CD4-positive, alpha-beta T cell treated with Interferon gamma for 1 hour (primary cell): ENCODE measurements at regions not wholly inside any gene's neighbourhood (a gene's known extent, or its start where the extent isn't known, plus 50 kb on each side); places are given as distances from the start of the nearest gene placed in this dataset.
"Not testable (repeated sequence)": the region's sequence is repeated elsewhere in the genome, so short reads cannot be mapped to it uniquely, and the experiment has no call there.

Experiments
- DNase-seq: peaks from one replicate; pipeline ENCODE4 v3.0.0-alpha.2; 2020

DNA sequence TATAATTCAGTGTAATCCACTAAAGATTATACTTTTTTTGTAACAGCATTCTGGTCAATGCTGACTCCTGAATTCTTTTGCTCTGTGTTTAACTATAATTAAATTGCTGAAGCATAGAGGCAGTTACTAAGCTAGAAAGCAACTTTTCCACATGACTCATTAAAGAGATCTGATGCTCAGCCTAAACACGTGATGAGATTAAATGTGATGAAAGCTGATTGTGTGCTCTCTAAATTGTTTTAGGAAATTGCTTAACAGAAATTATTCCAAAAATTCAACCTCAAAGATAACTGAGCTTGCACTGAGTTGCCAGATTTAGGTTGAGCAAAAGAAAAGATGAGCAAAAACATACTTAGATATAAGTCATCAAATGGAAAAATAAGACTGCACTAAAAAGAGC is 1033.6 kb downstream of the FAM181B start:
- DNase-seq: no peak

DNA sequence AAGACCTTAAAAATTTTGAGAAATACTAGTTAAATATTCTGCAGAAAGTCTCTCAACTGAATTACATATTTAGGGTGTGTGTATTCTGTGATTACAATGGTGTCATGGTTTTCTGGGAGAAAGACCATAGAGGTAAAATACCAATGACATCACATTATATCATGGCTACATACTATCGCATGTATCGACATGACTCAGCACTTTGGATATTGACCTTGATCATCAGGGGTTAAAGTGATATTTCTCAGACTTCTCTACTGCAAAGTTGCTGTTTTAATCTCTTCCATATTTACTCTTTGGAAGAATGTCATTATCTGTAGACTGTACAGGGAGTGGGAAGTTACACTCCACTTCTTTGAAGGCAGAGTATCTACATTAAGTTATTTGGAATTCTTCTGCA is 1046.6 kb downstream of the FAM181B start:
- DNase-seq: no peak

DNA sequence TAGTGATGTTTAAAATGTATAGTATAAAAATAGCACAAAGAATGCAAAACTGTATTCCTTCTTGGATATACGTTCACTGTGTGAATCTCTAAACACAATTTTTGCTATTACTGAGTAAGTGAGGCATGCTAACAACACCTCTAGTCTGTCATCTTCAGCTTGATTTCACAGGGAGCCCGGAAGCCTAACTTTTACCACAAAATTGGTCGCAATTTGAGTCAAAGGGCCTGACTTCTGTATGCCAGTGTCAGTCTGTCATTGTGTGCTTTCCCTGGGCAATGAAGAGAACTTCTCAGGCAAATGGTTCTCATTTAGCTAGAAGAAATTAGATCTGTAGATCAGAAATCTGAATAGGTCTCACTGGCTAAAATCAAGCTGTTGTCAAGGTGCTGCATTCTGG is 1059.5 kb downstream of the FAM181B start:
- DNase-seq: no peak

DNA sequence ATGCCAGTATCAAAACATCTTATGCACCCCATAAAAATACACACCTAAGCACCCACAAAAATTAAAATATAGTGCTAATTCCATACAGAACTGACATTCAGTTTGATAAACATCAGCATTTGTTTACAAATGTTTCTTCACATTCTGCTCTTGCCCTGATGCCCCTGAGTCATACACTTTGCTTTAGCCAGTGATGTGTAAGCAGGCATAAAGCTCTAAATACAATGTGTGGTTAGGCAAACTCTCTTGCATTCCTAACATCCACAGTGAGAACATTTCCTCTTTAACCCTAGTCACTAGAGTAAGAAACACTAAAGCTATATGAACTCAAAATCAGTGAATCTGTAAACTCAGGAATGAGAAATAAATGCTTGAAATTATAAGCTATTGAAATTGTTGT is 1060.7 kb downstream of the FAM181B start:
- DNase-seq: no peak

DNA sequence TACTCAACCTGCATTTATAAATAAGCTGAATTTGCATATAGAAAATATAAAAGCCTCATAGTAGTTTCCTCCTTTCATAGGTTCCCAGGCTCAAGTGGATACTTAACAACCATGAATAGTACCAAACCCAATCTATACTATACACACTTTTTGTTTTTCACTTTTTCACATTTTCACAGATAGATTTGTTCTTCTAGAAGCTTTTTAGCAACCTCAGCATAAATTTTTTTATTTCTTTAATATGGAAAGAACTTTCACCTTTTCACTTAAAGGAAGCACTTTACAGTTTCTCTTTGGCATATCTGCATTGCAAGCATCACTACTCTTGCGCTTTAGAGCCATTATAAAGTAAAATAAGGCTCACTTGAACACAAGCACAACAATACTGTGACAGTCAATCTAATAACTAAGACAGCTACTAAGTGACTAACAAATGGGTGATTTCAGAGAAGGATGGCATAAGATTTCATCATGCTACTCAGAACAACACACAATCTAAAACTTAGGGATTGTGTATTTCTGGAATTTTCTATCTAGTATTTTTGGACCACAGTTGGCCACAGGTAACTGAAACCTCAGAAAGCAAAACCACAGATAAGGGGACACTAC is 1063.6 kb downstream of the FAM181B start:
- DNase-seq: no peak

DNA sequence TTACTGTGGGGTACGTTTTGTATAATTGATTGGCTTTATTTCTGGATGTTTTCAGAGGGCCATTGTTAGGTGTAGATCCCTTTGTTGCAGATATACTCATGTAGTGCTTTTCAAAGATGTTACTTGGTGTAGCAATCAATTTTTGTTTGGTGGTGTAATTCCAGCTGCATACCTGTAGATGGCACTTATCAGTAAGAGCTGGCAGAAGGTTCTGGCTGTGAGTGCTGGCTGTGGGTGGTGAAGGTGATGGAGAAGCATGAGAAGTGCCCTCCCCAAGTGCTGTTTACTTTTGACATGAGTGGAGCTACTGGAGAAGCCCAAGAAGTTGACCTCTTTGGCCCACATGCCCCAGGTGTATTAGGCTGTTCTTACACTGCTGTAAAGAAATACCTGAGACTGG is 1074.9 kb downstream of the FAM181B start:
- no peak for DNase-seq

DNA sequence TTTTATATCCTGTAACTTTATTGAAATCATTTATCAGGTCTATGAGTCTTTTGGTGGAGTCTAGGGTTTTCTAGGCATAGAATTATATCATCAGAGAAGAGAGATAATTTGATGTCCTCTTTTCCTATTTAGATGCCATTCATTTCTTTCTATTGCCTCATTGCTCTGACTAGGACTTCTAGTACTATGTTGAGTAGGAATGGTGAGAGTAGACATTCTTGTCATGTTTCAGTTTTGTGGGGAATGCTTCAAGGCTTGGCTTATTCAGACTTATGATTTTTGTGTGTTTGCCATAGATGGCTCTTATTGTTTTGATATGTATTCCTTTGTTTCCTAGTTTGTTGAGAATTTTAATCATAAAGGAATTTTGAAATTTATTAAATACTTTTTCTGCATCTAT is 1078.3 kb downstream of the FAM181B start:
- DNase-seq: no peak

DNA sequence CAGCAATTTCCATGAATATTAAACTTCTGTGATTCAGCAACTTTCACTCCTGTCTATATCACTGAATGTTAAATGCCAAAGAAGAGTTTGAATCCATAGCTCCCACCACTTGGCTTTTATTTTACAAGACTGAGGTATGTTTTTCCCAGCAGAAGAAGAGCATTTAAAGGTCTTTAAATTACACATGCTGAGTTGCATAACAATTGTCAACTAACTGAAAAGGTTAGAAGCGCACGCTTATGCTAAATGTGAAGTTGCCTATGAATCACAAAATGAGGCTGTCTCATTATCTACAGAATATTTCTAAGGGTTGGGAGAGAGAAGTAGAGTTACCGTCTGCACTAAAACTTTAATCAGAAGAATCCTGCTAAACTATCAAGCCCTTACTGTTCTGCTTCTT is 1086.3 kb downstream of the FAM181B start:
- no peak for DNase-seq

DNA sequence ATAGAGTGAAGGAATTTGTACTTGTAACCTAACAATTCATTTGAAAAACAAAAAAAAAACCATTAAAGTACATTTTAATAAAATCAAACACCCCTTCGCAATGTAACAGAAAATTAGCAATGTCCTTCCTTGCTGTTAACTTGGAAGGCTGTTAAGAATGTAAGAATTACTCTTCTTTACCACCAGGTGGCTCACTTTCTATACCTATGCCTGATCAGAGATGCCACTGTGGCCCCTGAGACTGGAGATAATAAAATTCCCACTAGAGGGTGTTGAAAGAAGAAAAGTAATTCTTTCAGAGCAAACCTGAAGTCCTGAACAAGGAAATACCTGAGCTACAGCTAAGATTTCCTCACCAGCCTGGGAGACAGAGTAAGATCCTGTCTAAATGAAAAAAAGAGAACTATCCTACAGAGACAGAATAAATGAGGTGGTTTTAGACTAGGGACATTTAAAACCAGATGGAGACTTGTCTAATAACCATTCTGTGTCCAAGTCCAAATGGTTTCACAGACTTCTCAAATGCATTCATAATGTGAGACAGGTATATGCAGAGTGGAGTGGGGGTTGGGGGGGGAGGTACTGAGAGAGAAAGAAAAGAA is 1089.3 kb downstream of the FAM181B start:
- DNase-seq: no peak

DNA sequence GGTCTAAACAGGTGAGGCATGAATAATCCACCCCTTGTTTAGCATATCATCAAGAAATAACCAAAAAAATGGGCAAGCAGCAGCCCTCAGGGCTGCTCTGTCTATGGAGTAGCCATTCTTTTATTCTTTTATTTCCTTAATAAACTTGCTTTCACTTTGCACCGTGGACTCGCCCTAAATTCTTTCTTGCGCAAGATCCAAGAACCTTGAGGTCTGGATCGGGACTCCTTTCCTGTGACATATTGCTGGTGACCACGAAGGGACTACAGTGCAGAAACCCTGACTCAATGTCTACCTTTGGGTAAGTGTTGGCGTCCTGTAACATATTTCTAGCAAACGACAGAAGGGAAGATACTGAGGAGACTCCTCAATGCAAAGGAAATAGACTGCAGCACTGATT is 1099.2 kb downstream of the FAM181B start:
- no peak for DNase-seq

DNA sequence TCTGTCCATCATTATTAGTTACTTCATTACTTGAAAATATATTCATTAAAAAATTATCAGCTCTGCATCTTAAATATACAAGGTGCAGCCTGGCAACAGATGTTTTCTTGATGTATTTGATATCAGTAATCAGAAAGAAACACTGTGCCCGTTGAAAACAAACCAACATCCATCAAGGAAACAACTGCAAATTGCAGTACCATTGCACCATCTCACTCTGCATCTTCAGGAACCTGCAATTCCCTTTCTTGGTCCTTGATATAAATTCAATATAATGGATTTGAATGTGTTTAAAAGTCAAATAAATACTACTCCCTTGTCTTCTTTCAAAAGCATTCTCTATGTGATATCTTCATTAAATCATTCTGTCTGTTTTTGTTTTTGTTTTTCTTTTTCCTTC is 1131.2 kb downstream of the FAM181B start:
- no peak for DNase-seq

DNA sequence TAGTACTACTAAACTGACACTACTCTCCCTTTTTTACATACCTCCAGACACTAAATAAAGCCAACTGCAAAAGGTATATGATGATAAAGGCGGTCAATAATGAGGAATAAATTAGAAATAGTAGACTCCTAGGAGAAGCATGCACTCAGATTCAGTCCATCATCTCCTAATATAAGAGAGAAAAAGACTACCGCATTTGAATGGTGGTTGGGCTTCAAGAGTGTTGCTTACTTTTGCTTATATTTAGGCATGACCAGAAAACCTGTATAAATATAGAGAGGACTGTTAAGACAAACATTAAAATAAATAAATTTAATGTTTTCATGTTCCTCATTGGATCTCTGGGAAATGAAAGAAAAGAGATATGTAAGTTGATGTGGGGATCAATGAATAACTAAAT is 1137.0 kb downstream of the FAM181B start:
- no peak for DNase-seq

DNA sequence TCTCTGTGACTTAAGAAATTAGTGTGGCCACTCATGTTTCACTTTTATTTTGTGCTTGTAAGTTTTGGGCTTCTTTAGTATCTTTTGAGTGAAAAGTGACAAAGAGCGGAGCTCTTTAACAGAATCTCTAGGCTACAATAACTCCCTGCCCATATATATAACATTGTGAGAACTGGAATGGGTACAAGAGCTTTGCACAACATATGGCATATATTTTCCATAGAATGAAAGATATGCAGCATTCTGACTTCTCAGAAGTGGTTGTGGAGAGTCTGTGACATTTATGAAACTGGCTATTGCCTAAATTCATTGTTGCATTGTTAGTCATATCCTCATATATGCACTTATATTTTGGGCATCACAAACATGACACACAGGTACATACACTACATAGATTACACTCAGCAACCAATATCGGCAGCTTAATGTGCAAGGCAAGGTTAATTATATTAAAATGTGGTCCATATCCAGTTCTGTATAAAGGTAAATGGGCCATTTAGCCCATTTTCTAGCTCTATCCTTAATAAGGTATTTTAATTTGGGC is 1148.2 kb downstream of the FAM181B start:
- no peak for DNase-seq

DNA sequence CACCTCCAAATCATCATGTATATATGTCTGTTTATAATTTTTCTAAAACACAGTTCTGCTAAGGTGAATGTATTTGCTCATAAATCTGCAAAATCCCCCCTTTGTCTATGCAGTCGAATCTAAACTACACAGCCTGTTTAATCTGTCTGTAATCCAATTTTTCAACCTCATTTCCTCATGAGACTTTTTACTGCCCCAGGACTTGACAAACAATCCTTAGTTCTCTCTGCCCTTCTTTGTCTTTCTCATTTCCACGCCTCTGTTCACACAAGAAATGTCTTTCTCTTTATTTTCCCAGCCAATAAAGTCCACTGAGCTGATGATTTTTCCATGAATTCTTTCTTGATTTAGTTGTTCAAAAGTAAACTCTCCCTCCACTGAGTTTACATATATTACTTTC is 1154.3 kb downstream of the FAM181B start:
- DNase-seq: no peak

DNA sequence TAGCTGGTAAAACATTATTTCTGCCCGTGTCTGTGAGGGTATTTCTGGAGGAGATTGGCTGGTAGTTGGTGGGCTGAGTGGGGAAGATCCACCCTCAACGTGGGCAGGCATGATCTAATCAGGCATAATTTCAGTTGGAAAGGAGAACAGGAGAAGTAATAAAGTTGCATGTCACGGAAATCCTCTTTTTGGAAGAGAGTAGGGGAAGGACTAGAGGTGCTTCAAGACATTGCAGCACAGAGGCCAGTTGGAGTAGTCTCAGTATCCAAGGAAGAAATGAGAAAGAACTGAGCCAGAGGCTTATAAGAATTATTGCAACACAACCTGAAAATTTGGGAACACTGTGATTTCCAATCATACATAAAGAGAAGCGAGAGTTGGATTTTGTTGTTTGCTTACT is 1155.1 kb downstream of the FAM181B start:
- DNase-seq: no peak

DNA sequence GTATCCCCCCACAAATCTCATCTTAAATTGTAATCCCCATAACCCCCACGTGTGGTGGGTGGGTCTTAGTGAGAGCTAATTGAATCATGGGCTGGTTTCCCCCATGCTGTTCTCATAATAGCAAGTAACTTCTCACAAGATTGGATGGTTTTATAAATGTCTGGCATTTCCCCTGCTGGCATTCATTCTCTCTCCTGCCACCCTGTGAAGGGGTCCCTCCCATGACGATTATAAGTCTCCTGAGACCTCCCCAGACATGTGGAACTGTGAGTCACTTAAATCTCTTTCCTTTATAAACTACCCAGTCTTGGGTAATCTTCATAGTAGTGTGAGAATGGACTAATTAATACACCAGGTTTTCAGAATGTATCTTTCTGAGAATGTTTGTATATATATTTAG is 1159.4 kb downstream of the FAM181B start:
- DNase-seq: no peak

DNA sequence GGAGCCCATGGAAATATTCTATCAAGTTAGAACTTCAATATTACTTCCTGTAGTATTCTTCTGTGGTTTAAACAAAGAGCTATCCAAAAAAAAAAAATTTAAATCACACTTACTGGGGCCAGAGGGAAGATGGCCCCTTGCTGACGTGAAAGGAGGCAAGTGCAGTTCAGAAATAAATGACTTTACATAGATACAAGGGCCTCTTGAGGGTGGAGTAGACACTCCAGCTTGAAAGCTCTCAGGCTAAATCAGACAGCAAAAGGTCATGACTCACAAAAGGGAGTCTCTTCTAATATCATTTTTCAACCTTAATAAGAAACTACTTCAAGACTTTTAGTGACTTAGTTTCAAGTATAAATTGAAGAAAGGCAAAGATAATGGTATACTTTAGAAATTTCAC is 1160.3 kb downstream of the FAM181B start:
- DNase-seq: no peak

DNA sequence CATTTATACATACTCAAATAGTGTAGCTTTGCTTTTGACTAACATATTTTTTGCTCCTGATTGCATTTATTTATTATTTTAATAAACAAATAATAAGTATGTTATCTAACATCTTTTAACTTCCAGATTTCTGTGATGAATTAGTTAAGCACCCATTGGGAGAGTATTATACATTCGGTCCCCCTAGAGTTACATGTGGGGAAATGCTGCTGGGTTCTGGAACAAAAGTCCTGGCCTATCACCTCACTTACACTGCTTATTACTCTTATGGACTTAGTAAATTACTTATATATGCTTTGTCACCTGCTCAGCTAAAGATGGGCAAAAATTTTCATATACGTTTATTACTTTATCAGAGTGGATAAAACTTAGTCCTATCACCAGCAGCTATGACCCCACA is 1163.0 kb downstream of the FAM181B start:
- no peak for DNase-seq

DNA sequence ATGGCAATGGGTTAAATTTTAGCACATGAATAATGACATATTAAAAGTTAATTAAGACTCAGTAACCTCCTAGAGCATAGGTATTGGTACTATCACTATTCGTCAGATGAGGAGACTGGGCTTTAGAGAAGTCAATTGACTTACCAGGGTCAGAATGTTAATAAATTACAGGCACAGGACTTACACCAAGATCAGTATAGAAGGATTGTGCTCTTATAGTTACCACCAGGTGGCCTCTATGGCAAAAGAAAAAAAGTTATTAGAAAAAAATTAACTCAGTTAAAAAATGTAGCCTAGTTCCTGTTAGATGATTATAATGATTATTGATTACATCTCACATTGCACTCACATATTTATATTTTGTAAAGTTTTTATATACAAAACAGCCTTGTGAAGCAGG is 1163.7 kb downstream of the FAM181B start:
- DNase-seq: no peak

DNA sequence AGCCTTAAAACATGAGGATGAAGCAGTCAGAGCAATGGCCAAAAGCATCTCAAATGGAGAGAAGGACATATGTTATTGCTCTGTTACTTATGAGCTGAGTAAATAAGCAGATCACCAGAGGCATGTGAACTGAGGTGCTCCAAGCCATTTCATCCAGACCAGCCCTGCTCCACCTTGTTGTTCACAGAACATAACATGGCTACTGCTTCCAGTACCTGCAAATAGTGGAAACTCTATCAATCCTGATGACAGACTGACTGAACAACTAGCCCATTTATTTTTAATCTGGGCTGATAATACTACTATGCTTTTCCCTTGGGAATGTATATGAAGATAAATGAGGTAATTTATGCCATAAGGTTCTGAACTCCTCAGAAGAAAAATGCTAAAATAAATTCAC is 1164.7 kb downstream of the FAM181B start:
- DNase-seq: no peak

DNA sequence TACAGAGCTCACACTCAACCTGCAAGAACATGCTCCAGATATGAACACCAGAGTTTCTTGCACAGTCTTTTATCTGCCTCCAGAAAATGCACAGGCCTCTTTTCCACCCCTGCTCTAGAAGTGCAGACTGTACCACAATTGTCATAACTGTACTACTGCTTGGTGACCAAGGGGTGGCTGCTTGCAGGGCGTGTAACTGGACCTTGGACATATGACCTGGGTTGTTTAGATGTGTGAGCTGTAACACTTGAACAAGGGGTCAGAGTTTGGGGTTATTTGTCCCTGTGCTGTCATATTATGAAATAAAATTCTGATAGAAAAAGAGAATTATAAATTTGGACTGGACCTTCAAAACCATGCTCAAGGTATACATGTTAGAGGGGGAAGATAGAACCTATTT is 1185.5 kb downstream of the FAM181B start:
- DNase-seq: no peak

DNA sequence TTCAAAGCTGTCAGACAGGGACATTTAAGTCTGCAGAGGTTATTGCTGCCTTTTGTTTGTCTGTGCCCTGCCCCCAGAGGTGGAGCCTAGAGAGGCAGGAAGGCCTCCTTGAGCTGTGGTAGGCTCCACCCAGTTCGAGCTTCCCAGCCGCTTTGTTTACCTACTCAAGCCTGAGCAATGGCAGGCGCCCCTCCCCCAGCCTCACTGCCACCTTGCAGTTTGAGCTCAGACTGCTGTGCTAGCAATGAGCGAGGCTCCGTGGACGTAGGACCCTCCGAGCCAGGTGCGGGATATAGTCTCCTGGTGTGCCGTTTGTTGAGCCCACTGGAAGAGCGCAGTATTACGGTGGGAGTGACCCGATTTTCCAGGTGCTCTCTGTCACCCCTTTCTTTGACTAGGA is 1193.9 kb downstream of the FAM181B start:
- not testable (repeated sequence) for DNase-seq

DNA sequence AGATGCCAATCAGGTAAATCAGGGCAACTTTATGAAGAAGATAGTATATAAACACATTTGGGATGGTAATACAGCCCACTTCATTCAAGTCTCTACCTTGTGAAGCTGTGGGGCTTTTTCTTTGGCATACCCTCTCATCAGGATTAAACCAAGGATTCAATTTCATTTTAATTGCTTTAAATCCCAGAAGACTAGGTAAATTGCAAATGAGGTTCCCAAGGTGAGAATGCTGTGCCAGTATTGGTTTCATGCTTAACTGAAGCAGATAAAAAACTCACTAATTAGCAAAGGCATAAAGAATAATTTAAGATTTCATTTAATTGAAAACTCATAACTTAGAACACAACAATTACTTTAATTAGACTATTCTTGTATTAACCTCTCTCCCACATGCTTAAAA is 1218.1 kb downstream of the FAM181B start:
- DNase-seq: no peak

DNA sequence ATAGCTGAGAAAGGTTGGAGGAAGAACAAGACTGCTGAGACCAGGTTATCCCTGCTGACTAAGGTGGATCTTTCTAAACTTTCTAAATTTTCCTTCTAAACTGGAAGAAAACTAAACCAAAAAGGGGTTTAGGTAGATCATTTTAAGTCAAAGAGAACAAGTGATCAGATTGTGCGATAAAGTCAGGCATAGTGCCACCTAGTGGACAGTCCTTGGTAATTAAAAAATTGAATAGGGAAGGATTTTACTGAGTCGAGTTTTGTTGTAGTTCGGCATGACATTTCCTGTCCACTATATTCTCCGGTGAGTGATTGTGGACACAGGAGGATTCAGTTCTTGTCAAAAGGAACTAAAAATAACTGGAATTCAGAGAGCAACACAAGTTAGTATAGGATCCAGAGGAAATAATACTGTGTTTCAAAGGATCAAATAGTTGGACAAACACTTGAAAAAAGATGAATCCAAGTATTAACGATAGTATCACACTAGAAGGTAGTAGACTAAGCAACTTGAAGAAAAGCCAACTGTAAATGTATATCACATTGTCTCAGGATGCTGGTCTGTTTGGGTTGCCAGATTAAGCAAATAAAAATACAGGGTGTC is 1236.4 kb downstream of the FAM181B start:
- DNase-seq: no peak

DNA sequence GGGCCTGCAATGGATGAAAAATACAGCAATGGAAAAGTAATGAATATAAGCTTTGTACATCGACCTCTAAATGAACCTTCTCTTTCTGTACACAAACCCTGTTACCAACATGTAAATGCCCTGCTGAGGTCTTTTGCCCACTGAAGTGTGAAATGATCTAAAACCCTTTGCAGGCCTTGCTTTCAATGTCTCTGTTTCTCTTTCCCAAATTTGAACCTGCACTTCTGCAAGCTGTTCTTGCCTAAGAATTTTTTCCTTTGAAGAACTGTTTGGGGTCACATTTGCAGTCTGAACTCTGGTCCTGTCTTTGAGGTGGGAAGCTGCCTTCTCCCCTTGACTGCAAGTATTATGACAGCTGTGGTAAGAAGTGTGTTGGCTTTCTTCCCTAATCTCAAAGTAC is 1237.1 kb downstream of the FAM181B start:
- no peak for DNase-seq
